Small intestine (tissue), 7 donors: ENCODE measurements at regions not wholly inside any gene's neighbourhood (a gene's known extent, or its start where the extent isn't known, plus 50 kb on each side); places are given as distances from the start of the nearest gene placed in this dataset.

Experiments used
- DNase-seq, 2 donors: peaks; one replicate each; pipeline versions ENCODE4 v3.0.0 to v3.0.0-alpha.2; 2013
- FAIRE-seq: peaks from 2 replicates; lab custom pipeline; 2012; peaks lifted over from hg19 to GRCh38; lab: Jason Lieb, UNC
- H3K27ac ChIP-seq, 3 donors: one replicate each; pipeline ENCODE4 v1.5.1; 2013; ENCODE audit warnings: low read length in 2 of 3, mild to moderate bottlenecking in 2 of 3, control low read depth in 1 of 3, inconsistent platforms in 1 of 3, low read depth in 1 of 3, moderate library complexity in 1 of 3
- H3K27me3 ChIP-seq, 3 donors: one replicate each; pipeline ENCODE4 v1.6.1; 2013; ENCODE audit warnings: low read length in 3 of 3, inconsistent platforms in 1 of 3; ENCODE audit not compliant: control insufficient read depth in 3 of 3, insufficient read depth in 3 of 3
- H3K36me3 ChIP-seq, 3 donors: one replicate each; pipeline ENCODE4 v1.6.1; 2013; ENCODE audit warnings: low read length in 3 of 3, inconsistent platforms in 1 of 3, low read depth in 1 of 3, mild to moderate bottlenecking in 1 of 3, moderate library complexity in 1 of 3; ENCODE audit not compliant: control insufficient read depth in 3 of 3, insufficient read depth in 2 of 3
- H3K4me1 ChIP-seq, 3 donors: one replicate each; pipeline ENCODE4 v1.6.1; 2013; ENCODE audit warnings: low read length in 2 of 3, inconsistent platforms in 1 of 3, low read depth in 1 of 3, mild to moderate bottlenecking in 1 of 3, moderate library complexity in 1 of 3; ENCODE audit not compliant: control insufficient read depth in 3 of 3, insufficient read depth in 2 of 3
- H3K4me3 ChIP-seq, 3 donors: one replicate each; pipeline ENCODE4 v1.5.1; 2013; ENCODE audit warnings: low read length in 3 of 3, control low read depth in 1 of 3, inconsistent platforms in 1 of 3, low read depth in 1 of 3, mild to moderate bottlenecking in 1 of 3, moderate library complexity in 1 of 3
- H3K9me3 ChIP-seq, 2 donors: one replicate each; pipeline ENCODE4 v1.6.1; 2013; ENCODE audit warnings: low read depth in 1 of 2, low read length in 1 of 2; ENCODE audit not compliant: control insufficient read depth in 2 of 2, insufficient read depth in 1 of 2
- WGBS, 3 donors: extraction: QIAGEN DNeasy Blood & Tissue Kit; methylation state at CpG; one replicate each; pipeline ENCODE4 v1.1.7; 2013; 5-methylcytosine and 5-hydroxymethylcytosine counted together
- donor health status: healthy with polysubstance abuse.
- donor health status: control.
- donor health status: control.
- donor health status: Bipolar disorder and iron deficiency.
- donor health status: healthy.

DNA sequence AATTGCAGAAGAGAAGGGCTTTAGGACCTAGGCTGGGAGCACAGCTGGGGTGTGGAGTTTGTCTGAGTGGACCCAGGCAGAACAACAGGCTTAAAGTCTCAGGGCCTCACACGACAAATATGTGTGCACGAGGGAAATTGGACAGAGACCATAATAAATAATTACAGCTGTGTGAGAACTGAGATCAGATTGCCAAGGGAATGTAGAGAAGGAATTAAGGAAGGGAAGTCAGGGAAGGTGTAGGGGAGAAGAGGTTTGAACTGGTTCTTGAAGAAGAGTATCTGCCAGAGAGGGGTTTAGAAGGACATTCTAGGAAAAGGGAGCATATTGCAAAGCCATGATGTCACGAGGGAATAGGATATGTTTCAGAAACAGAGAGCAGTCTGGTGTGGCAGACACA, 120.7 kb upstream of the TSPAN5 start:
- no peak overlapping the region for H3K4me3 ChIP-seq
- H3K27me3 ChIP-seq = no peaks in the 10 kb centered on the region
- 48 to 60% (median 53%) methylated on average over 3 of the region's 3 CpGs for WGBS, 3 donors
- H3K27ac ChIP-seq = no peak overlapping the region
- peaks cover 3 to 15% (median 8%) of the 10 kb centered on the region in 3 donors for H3K4me1 ChIP-seq
- H3K9me3 ChIP-seq = no peaks in the 10 kb centered on the region
- no peak for FAIRE-seq
- no peak for DNase-seq
- H3K36me3 ChIP-seq = no peaks in the 10 kb centered on the region

DNA sequence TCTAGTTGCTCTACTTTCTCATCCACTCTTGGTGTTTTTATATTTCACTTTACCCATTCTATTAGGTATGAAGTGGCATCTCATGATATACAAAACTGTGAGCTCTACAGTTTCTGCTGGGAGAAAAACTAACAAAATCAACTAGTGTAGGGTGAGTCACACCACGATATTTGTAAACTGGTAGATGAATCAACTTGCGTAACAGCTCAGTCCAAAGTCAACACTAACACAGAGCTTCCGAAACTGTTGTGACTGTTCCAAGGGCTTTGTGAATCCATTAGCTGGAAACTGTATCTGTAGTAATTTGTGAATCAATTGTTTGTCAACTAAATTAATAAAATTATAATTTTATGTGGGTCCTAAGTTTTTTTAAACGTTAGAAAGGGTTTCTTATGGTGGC, 119.8 kb upstream of the TSPAN5 start:
- H3K9me3 ChIP-seq = no peaks in the 10 kb centered on the region
- WGBS, 3 donors = 11 to 44% (median 31%) methylated on average over 4 of the region's 4 CpGs
- no peaks in the 10 kb centered on the region for H3K27me3 ChIP-seq
- no peak overlapping the region for H3K4me3 ChIP-seq
- DNase-seq (peak; percentile 81 to 89), FAIRE-seq (peak; percentile 30)
- H3K36me3 ChIP-seq = no peaks in the 10 kb centered on the region
- H3K4me1 ChIP-seq = peaks cover 3 to 15% (median 8%) of the 10 kb centered on the region in 3 donors
- no peak overlapping the region for H3K27ac ChIP-seq

DNA sequence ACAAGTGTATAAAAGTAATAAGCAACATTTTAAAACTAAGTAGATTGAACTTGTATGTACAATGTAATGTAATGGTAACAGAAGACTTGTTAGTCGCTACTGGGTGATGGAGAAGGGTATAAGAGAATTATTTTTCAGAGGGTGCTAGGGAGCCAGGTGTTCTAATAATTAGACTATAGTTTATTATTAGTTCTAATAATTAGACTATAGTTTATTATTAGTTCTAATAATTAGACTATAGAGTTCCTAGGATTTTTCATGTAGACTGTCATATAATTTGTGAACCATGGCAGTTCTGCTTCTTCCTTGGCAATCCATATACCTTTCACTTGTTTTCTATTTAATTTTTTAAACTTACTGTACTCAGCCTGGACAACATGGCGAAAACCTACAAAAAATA, 117.3 kb upstream of the TSPAN5 start:
- no peaks in the 10 kb centered on the region for H3K9me3 ChIP-seq
- FAIRE-seq (no peak), DNase-seq (no peak)
- H3K4me3 ChIP-seq = no peak overlapping the region
- peaks cover 3 to 27% (median 8%) of the 10 kb centered on the region in 3 donors for H3K4me1 ChIP-seq
- H3K27ac ChIP-seq = no peak overlapping the region
- no peaks in the 10 kb centered on the region for H3K27me3 ChIP-seq
- WGBS, 3 donors = 93% methylated on average over 2 of the region's 2 CpGs
- H3K36me3 ChIP-seq = no peaks in the 10 kb centered on the region

DNA sequence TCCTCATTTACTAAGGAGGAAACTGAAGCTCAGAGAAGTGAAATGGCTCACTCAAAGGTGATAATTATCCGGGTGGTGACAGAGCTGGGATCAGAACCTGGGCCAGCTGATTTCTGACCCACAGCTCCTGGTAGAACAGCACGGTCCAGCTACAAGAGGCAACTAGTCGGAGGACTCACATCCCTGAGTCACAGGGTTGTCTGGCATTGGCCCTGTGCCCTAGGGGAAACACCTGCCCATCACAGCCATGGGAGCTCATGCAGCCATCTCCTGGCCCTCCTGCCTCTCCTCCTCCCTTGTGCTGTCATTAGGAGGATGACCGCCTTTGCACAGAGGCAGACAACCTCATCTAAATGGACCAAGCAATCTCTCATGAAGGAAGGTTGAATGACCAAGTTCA, 115.2 kb upstream of the TSPAN5 start:
- DNase-seq (no peak), FAIRE-seq (no peak)
- no peaks in the 10 kb centered on the region for H3K36me3 ChIP-seq
- H3K27ac ChIP-seq = no peak overlapping the region
- H3K9me3 ChIP-seq = peaks cover 0 to 6% of the 10 kb centered on the region in 2 donors
- no peak overlapping the region for H3K4me3 ChIP-seq
- H3K27me3 ChIP-seq = no peaks in the 10 kb centered on the region
- 53 to 78% (median 75%) methylated on average over 4 of the region's 4 CpGs for WGBS, 3 donors
- peaks cover 2 to 15% (median 5%) of the 10 kb centered on the region in 3 donors for H3K4me1 ChIP-seq

DNA sequence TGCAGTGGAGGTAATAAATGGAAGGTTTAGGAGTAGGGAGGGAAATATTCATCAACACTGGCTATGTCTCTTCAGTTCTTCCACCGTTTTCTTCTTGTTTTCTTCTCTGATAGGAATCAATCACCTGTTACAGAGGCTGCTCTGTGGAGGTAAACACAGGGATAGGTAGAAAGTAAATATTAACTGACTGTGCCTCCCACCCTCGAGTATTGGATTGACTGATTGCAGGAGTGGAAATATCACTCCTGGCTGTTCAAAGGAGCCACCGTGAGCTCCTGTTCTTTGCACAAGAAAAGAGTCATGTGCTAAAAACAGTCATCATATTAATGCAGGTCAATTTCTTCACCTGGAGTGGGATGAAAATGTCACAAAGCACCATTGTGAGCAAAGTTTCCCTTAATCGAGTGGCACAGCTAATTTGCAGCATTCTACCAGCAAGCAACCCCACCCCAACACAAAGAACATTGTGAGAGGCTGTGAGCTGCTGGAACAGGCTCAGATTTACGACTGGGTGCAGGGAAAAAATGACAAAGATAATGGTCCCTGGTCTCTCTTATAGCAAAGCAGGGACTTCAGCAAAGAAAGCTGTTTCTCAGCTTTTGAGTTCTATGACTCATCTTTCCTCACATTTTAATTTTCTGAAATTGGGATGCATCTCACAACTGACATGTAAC, 113.7 kb upstream of the TSPAN5 start:
- Histone ChIP-seq H3K36me3 (no peaks in the 10 kb centered on the region), H3K4me1 (peaks cover 0 to 12% (median 0%) of the 10 kb centered on the region in 3 donors), H3K27me3 (no peaks in the 10 kb centered on the region), H3K4me3 (no peak overlapping the region), H3K9me3 (peaks cover 0 to 6% of the 10 kb centered on the region in 2 donors), H3K27ac (no peak overlapping the region)
- FAIRE-seq (no peak), DNase-seq (peak; percentile 22 to 39)
- 13 to 46% (median 19%) methylated on average over 5 of the region's 5 CpGs for WGBS, 3 donors

DNA sequence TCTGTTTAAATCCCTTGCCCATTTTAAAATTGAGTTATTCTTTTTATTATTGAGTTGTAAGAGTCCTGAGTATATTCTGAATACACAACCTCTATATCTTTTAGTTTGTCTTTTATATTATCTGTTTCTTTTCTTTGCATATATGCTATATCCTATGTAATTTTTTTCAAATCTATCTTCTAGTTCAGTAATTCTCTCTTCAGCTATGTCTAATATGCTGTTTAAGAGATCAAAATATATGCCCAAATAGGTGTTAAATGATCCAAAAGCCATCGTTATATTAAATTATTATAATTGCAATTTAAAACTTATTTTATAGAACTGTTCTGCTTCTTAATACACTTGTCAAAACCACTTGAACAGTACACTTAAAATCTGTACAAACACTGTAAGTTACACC, 107.4 kb upstream of the TSPAN5 start:
- DNase-seq = no peak
- WGBS, 3 donors = 88 to 95% (median 90%) methylated on average over 1 of the region's 1 CpG
- H3K27ac ChIP-seq = no peak overlapping the region
- H3K4me3 ChIP-seq = no peak overlapping the region
- no peaks in the 10 kb centered on the region for H3K4me1 ChIP-seq
- H3K9me3 ChIP-seq = peaks cover 0 to 6% of the 10 kb centered on the region in 2 donors
- no peaks in the 10 kb centered on the region for H3K27me3 ChIP-seq
- FAIRE-seq = peak; percentile 5
- no peaks in the 10 kb centered on the region for H3K36me3 ChIP-seq

DNA sequence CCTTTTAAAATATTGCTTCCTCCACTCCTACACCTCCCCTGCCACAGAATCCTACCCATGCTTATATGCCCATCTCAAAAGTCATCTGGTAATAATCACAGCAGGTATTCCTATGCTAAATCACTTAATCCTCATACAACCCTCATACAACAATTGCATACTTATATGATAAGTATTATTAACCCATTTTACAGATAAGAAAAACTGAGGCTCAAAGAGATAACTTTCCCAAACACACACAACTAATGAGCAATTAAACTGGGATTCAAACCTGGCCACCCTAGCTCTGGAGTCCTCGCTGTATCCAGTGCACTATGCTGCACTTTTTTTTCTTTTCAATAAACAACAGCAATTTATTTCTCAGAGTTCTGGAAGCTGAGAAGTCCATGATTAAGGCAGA, 99.8 kb upstream of the TSPAN5 start:
- no peaks in the 10 kb centered on the region for H3K9me3 ChIP-seq
- H3K27ac ChIP-seq = no peak overlapping the region
- FAIRE-seq (no peak), DNase-seq (no peak)
- no peak overlapping the region for H3K4me3 ChIP-seq
- no peaks in the 10 kb centered on the region for H3K36me3 ChIP-seq
- no peaks in the 10 kb centered on the region for H3K27me3 ChIP-seq
- whole genome bisulfite sequencing, 3 donors = 92 to 100% (median 95%) methylated on average over 1 of the region's 1 CpG
- H3K4me1 ChIP-seq = no peaks in the 10 kb centered on the region

DNA sequence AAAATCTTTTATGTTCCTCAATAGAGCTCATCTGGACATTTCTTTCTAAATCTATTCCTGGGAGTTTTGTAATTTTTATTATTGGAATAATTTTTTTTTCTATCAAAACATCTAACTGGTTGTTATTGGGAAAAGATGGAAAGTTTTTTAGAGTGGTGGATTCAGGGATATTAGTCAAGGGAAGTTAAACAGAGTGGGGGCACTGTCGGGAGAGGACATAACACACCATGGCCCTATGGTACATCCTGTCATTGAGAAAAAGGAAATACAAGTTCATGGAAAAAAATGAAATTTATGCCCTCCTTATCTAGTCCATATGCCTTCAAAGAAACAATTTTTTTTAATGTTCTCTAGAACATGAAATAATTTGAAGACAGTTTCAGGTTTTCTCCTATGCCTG, 96.3 kb upstream of the TSPAN5 start:
- DNase-seq (no peak), FAIRE-seq (no peak)
- Histone ChIP-seq H3K4me3 (no peak overlapping the region), H3K9me3 (peaks cover 0 to 3% of the 10 kb centered on the region in 2 donors), H3K4me1 (no peaks in the 10 kb centered on the region), H3K27ac (no peak overlapping the region), H3K27me3 (no peaks in the 10 kb centered on the region), H3K36me3 (no peaks in the 10 kb centered on the region)
- WGBS, 3 donors = 88 to 97% (median 96%) methylated on average over 1 of the region's 1 CpG

DNA sequence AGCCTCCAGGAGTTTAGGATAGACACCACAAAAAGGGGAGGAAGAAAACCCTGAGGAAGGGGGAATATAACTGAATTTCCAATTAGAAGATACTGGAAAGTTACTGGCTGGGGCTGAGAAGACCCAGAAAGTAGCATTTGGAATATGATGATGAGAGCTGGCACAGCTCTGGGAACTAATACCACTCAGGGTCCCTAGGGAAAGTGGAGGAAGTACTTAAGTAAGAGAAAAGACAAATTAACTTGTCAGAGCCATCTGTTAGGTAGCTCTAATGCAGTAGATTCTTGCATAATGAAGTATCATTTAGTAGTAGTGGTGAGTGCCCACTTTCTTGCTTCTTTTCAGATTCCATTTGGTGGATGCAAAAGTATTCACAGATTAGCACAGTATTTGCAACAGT, 90.8 kb upstream of the TSPAN5 start:
- Histone ChIP-seq H3K4me1 (peaks cover 0 to 10% (median 0%) of the 10 kb centered on the region in 3 donors), H3K9me3 (peaks cover 0 to 3% of the 10 kb centered on the region in 2 donors), H3K4me3 (no peak overlapping the region), H3K27ac (no peak overlapping the region), H3K36me3 (no peaks in the 10 kb centered on the region), H3K27me3 (no peaks in the 10 kb centered on the region)
- no peak for FAIRE-seq
- no peak for DNase-seq
